Tibial nerve (tissue), 3 donors: ENCODE measurements at regions not wholly inside any gene's neighbourhood (a gene's known extent, or its start where the extent isn't known, plus 50 kb on each side); places are given as distances from the start of the nearest gene placed in this dataset.

Experiments used
- CTCF ChIP-seq, 5 experiments: fragments of 200-600 bp in 3 of 5; fragments of 450-650 bp in 2 of 5; sonication (generic) in 3 of 5; IDR thresholded peaks; one replicate each; pipeline ENCODE4 v1.5.1; 2016 to 2019; ENCODE audit warnings: antibody characterized with exemption in 5 of 5, mild to moderate bottlenecking in 3 of 5, moderate library complexity in 2 of 5
- POLR2A ChIP-seq, 2 donors: fragments of 450-650 bp; IDR thresholded peaks; one replicate each; pipeline ENCODE4 v1.6.1; 2017; ENCODE audit warnings: antibody characterized with exemption in 2 of 2, mild to moderate bottlenecking in 2 of 2, moderate library complexity in 2 of 2

- TF ChIP-seq CTCF (IDR thresholded peaks at IDR 0.05), result no peak
- TF ChIP-seq POLR2A (IDR thresholded peaks at IDR 0.05), result no peak
Measured at GRCh38 chr1:221530791-221531190, 211.1 kb downstream of the DUSP10 start.
